Activated naive CD8-positive, alpha-beta T cell treated with anti-CD3 and anti-CD28 coated beads for 36 hours (primary cell): ENCODE measurements at regions not wholly inside any gene's neighbourhood (a gene's known extent, or its start where the extent isn't known, plus 50 kb on each side); places are given as distances from the start of the nearest gene placed in this dataset.

ENCODE experiments used
- DNase-seq: peaks from one replicate; pipeline ENCODE4 v3.0.0; 2021
- H3K27ac Mint-ChIP-seq: one replicate; pipeline ENCODE4 v1.8.0; 2022; ENCODE audit warnings: mild to moderate bottlenecking, moderate library complexity, mixed read lengths
- H3K27me3 Mint-ChIP-seq: one replicate; pipeline ENCODE4 v1.8.0; 2022; ENCODE audit warnings: mild to moderate bottlenecking, mixed read lengths
- H3K36me3 Mint-ChIP-seq: one replicate; pipeline ENCODE4 v1.8.0; 2021; ENCODE audit warnings: mild to moderate bottlenecking, mixed read lengths
- H3K4me1 Mint-ChIP-seq: one replicate; pipeline ENCODE4 v1.8.0; 2021; ENCODE audit warnings: mixed read lengths
- H3K4me3 Mint-ChIP-seq: one replicate; pipeline ENCODE4 v1.8.0; 2022; ENCODE audit warnings: mild to moderate bottlenecking, moderate library complexity, mixed read lengths
- H3K9me3 Mint-ChIP-seq: one replicate; pipeline ENCODE4 v1.8.0; 2022; ENCODE audit warnings: mixed read lengths

DNA sequence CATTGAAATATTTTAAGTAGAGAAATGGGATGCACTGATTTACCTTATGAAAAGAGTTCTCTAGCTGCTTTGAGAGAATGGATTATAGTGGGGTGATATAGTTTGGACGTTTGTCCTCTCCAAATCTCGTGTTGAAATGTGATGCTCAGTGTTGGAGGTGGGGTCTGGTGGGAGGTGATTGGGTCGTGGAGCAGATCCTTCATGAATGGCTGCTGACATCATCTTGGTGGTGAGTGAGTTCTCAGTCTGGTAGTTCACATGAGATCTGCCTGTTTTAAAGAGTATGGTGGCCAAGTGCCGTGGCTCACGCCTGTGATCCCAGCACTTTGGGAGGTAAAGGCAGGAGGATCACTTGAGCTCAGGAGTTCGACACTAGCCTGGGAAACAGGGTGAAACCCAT lies 58.7 kb upstream of the SH3RF3 start:
- Mint-ChIP-seq H3K4me3 (no peak overlapping the region), H3K9me3 (peaks cover 7% of the 10 kb centered on the region), H3K27ac (no peak overlapping the region), H3K36me3 (peaks cover 2% of the 10 kb centered on the region), H3K4me1 (no peaks in the 10 kb centered on the region), H3K27me3 (peaks cover 3% of the 10 kb centered on the region)
- DNase-seq: no peak

DNA sequence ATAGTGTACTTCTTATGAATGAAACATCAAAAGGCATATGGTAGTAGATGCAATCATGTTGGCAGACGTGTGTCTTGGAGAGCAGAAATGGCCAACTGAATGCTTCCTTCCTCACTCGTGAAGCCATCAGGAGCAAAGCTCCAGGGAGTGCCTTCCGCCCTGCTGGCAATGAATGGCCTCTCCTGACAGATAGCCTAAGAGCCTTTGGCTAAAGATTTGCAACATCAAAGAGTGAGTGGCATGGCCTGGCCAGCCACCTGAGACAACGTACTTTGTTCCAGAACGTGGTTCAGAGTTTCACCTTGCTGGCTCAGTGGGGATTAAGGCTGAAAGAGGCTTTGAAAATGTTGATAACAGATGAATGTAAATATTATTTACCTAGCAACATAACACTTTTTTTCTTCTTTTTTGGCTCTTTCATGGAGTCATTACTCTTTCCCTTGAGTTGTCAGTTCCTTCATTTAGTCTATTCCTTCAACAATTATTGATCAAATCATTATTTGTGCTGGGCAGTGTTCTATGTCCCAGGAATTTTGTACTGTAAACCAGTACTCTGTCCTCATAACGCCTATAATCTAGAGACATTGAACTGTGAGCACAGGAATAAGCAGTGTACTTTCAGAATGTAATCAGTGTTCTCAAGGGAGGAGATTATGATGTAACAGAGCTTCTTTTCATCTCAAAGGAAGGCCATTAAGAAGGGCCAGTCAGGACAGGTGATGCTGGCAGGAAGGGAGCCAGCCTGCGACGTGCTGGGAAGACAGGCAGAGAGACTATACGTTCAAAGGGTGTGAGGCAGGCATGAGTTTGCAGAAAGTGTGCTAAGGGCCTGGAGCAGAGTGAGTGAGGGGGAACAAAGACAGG lies 59.4 kb upstream of the SH3RF3 start:
- no peak overlapping the region for H3K4me3 Mint-ChIP-seq
- no peak overlapping the region for H3K27ac Mint-ChIP-seq
- no peaks in the 10 kb centered on the region for H3K4me1 Mint-ChIP-seq
- DNase-seq: no peak
- peaks cover 2% of the 10 kb centered on the region for H3K36me3 Mint-ChIP-seq
- H3K9me3 Mint-ChIP-seq: peaks cover 7% of the 10 kb centered on the region
- H3K27me3 Mint-ChIP-seq: peaks cover 3% of the 10 kb centered on the region

DNA sequence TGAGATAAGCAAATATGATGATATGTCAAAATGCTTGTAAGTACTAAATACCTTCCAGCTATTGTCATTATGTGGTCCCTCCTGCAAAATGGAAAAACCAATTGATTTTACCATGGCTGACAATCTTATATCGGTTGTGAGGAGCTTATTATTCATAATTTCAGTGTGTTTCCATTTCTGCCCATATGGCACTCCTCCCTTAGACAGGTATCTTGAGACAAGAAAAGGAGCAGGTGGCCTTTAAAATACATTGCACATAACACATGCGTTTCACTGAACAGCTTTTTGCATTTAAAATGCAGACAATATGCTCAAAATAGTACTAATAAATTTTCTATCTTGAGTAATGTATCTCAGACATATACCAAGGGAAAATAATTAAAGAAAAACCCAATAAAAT lies 60.2 kb upstream of the SH3RF3 start:
- peaks cover 2% of the 10 kb centered on the region for H3K27me3 Mint-ChIP-seq
- peaks cover 7% of the 10 kb centered on the region for H3K9me3 Mint-ChIP-seq
- peaks cover 2% of the 10 kb centered on the region for H3K36me3 Mint-ChIP-seq
- DNase-seq: no peak
- no peaks in the 10 kb centered on the region for H3K4me1 Mint-ChIP-seq
- no peak overlapping the region for H3K4me3 Mint-ChIP-seq
- H3K27ac Mint-ChIP-seq: no peak overlapping the region

DNA sequence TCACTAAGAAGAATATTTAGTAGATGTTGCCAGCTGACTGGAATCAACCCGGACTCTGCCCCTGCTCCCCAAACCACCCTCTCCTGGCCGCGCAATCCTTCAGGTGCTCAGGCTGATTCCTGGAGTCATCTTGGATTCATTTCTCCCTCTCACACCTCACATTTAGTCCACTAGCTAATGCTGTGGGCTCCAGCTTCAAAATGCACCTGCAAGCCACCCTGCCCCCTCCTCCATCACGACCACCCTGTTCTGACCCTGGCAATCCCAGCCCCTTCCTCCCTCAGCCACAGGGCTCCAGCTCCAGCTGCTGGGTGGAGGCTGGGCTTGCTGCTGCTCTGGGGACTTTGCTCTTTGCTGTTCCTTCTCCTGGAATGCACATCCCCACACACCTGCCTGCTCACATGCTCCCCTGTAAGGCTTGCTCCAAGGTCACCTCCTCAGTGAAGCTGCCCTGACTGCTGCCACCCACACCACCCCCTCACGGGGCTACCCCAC lies 61.3 kb upstream of the SH3RF3 start:
- Mint-ChIP-seq H3K27ac (no peak overlapping the region), H3K27me3 (no peaks in the 10 kb centered on the region), H3K9me3 (peaks cover under 1% of the 10 kb centered on the region), H3K4me1 (peaks cover 8% of the 10 kb centered on the region), H3K36me3 (no peaks in the 10 kb centered on the region), H3K4me3 (no peak overlapping the region)
- no peak for DNase-seq

DNA sequence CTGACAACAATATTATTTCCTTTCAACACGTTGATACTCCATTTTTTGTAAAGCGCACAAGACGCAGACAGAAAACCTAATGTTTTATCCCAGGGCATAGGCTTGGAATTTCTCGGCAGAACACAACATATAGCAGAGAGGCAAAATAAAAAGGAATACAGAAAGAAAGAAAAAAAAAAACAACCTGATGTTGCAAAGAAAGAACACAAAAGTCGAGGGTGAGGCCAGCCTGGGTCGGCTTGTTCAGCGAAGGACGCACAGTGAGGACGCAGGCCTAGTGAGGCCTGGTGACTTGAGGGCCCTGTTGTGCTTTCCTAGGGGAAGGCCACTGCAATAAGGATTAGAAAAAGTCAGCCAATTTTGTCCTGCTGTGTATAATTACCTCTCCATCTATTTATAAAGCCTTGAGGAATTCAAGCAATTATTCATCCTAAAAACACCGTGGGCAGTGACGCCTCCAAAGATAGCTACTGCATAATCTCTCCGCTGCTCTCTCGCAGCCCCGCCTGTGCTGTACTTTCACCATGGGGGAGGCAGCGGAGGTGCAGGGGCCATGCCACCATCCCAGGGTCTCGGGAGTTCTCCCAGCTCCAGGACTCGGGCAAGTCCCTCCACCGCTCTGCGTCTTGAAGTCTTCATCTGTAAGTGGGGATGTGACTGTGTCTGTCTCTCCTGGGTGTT lies 61.9 kb upstream of the SH3RF3 start:
- peaks cover 9% of the 10 kb centered on the region for H3K4me1 Mint-ChIP-seq
- no peak overlapping the region for H3K4me3 Mint-ChIP-seq
- H3K36me3 Mint-ChIP-seq: no peaks in the 10 kb centered on the region
- H3K27me3 Mint-ChIP-seq: no peaks in the 10 kb centered on the region
- no peak for DNase-seq
- no peaks in the 10 kb centered on the region for H3K9me3 Mint-ChIP-seq
- no peak overlapping the region for H3K27ac Mint-ChIP-seq

DNA sequence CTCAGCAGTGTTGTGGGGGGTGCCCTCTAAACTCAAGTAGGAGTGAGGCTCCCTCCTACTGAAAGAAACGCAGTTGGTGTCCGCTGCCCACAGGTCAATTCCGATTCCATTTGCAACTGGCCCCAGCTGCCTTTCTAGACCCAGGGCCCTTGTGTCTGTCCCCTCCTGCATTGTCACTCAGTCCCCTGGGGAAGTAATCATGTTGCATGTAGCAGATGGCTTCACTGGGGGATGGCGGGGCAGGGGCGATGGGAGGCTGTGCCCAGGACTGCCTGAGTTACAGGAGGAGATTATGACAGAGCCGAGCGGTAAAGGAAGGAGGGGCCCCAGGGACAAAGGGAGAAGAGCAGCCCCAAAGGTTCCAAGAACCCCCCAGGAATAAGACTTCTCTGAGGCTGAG lies 62.5 kb upstream of the SH3RF3 start:
- no peak overlapping the region for H3K4me3 Mint-ChIP-seq
- H3K36me3 Mint-ChIP-seq: no peaks in the 10 kb centered on the region
- no peak overlapping the region for H3K27ac Mint-ChIP-seq
- H3K9me3 Mint-ChIP-seq: no peaks in the 10 kb centered on the region
- H3K27me3 Mint-ChIP-seq: no peaks in the 10 kb centered on the region
- peaks cover 11% of the 10 kb centered on the region for H3K4me1 Mint-ChIP-seq
- no peak for DNase-seq

DNA sequence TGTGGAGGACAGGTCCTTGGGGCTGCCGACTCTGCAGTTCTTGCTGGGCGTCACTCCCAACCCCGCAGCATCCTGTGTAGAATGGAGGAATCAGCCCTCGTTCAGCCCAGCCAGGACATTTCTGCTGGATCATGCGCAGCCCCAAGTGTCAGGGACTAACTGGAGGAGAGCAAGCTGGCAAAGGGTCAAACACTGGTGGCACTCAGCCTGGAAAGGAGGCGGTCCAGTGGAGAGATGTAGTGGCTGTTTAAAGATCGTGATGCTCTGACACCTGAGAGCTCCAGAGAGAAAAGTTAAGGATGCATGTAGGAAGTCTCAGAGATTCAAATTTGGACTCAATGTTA lies 63.6 kb upstream of the SH3RF3 start:
- no peak overlapping the region for H3K27ac Mint-ChIP-seq
- no peaks in the 10 kb centered on the region for H3K36me3 Mint-ChIP-seq
- no peak overlapping the region for H3K4me3 Mint-ChIP-seq
- DNase-seq: no peak
- no peaks in the 10 kb centered on the region for H3K27me3 Mint-ChIP-seq
- H3K9me3 Mint-ChIP-seq: no peaks in the 10 kb centered on the region
- H3K4me1 Mint-ChIP-seq: peaks cover 13% of the 10 kb centered on the region

DNA sequence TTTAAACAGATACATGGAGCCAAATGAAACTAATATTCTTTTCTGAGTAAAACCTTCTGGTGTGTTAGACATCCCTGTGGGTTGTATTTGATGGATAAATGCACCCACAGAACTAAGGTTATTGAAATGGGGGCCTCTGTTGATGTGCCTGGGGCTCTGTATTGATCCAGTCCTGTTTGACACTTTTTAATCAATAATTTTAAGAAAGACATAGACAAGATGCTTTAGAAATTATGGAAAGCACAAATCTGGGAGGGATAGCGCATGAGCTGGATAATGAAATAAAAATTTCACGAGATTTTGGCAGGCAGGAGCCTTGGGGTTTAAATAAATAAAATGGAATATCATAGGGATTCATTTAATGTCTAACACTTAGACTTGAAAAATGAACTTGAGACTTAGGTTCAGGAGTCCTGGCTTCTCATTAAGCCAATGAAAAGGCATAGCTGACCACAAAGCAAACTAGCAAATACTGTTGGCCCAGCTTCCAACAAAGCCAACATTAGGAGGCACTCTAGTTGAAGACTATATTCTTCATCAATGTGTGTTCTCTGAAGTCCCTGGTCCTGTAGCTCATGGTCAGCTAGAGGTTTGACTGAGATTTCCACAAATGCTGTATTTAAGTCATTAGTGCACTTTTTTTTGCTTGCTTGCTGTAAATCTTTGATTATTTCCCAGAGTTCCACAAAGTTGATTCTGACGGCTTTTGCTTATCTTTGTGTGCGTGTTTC lies 64.2 kb upstream of the SH3RF3 start:
- H3K4me1 Mint-ChIP-seq: peaks cover 18% of the 10 kb centered on the region
- H3K36me3 Mint-ChIP-seq: no peaks in the 10 kb centered on the region
- H3K4me3 Mint-ChIP-seq: no peak overlapping the region
- no peak for DNase-seq
- no peaks in the 10 kb centered on the region for H3K9me3 Mint-ChIP-seq
- H3K27me3 Mint-ChIP-seq: no peaks in the 10 kb centered on the region
- H3K27ac Mint-ChIP-seq: no peak overlapping the region

DNA sequence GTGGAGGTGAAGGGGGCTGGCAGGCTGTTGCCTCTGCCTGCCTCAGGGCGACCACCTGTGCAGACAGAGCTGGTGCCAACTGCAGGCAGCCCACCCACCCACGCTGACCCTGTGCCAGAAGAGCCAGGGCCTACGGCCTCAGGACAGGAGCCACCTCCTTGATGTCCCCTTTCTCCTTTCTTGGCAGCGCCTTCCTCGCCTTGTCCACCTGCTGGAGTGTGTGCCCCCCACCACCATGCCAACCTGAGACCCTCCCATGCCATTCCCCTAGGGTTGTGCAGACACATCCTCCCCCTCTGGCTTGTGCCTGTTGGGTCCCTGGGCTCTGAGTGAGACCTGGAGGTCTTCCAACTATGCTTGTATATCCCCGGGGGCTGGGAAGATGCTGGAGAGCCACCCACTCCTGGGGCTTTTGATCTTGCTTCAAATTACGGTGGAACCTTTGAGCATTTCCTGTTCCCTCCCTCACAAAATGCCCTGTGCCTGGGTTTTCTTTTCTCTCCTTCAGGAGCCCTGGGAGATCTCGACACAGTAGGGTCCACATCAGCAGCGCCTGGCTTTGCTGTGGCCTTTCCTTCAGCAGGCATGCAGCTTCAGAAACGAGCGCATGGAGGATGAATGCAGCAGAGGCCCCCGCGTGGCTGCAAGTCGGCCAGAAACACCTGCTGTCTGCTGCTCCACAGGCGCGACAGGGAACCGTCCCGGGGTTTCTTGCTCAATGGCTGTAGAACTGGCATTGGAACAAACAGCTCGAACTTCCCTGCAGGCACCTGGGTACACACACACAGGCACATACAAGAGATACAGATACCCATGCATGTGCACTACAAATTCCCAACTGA lies 65.9 kb upstream of the SH3RF3 start:
- Mint-ChIP-seq H3K27ac (no peak overlapping the region), H3K36me3 (no peaks in the 10 kb centered on the region), H3K27me3 (no peaks in the 10 kb centered on the region), H3K4me1 (peaks cover 19% of the 10 kb centered on the region), H3K4me3 (no peak overlapping the region), H3K9me3 (no peaks in the 10 kb centered on the region)
- DNase-seq: no peak

DNA sequence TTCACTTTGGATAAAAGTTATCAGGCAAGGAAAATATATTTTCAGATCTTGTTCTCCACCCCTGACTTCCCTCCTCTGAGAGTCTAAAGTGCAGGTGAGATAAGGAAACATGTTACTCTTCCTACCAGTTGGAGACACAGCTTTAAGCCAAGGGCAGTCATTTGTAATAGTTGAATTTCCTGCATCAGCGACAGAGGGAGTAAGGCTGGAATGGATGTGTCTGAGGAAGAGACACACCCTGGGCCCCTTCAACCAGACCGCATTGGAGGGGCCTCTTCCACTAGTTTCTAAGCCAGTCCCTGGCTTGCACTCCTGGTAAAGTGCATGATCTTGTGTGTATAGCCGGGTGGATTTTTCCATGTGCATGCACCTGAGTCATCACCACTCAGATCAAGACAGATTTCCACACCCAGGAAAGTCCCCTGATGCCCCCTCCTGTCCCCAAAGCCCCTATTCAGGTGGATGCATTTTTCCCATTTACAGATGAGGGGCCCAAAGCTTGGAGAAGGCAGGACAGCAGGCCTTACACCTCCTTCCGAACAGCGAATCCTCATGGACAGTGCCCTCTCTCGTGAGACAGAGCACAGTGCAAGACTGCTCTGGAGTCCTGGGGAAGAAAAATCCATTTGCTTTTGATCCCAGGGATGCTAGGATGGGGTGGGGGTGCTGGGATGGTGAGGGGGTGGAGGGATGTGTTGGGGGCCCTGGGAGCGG lies 66.7 kb upstream of the SH3RF3 start:
- no peak for DNase-seq
- Mint-ChIP-seq H3K4me1 (peaks cover 23% of the 10 kb centered on the region), H3K27me3 (no peaks in the 10 kb centered on the region), H3K4me3 (no peak overlapping the region), H3K27ac (no peak overlapping the region), H3K9me3 (no peaks in the 10 kb centered on the region), H3K36me3 (no peaks in the 10 kb centered on the region)

DNA sequence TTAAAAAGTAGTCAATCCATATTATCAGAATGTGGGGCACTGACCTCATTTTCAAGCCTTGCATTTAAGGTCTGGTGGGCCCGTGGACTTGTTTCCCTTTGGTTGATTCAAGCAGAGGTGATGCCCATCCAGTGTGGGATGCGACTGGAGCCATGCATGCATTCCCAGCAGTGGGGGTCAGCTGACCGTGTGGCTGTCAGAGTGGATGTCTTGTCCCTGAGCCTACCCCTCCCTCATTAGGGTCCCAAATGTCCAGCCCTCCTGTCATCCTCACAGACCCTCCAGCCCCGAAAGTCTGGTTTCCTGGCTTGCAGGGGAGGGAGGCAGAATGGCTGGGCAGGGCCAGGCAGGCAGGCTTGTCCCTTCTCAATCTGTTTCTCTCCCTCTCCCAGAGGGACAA lies 67.3 kb upstream of the SH3RF3 start:
- DNase-seq: no peak
- no peaks in the 10 kb centered on the region for H3K27me3 Mint-ChIP-seq
- H3K4me1 Mint-ChIP-seq: peaks cover 28% of the 10 kb centered on the region
- no peak overlapping the region for H3K4me3 Mint-ChIP-seq
- no peaks in the 10 kb centered on the region for H3K9me3 Mint-ChIP-seq
- H3K27ac Mint-ChIP-seq: no peak overlapping the region
- H3K36me3 Mint-ChIP-seq: no peaks in the 10 kb centered on the region

DNA sequence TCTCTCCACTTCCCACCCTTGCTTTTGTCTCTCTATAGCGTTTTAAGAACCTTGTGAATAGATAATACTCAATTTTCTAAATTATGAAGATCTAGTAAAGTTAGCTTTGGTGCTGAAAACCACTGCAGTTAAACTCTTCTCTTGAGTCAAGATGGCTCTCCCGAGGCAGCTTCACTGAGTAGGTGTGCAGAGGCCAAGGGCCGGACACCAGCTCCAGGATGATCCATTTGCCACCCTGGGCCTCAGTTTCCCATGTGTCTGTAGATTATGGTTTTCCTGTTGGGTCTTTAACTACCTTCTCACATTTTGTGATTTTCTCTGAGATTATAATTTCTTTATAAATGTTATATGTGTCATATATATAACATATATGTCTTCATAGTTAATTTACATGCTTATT lies 68.5 kb upstream of the SH3RF3 start:
- Mint-ChIP-seq H3K27ac (no peak overlapping the region), H3K27me3 (no peaks in the 10 kb centered on the region), H3K4me1 (peaks cover 32% of the 10 kb centered on the region), H3K36me3 (no peaks in the 10 kb centered on the region), H3K4me3 (no peak overlapping the region), H3K9me3 (no peaks in the 10 kb centered on the region)
- DNase-seq: no peak

DNA sequence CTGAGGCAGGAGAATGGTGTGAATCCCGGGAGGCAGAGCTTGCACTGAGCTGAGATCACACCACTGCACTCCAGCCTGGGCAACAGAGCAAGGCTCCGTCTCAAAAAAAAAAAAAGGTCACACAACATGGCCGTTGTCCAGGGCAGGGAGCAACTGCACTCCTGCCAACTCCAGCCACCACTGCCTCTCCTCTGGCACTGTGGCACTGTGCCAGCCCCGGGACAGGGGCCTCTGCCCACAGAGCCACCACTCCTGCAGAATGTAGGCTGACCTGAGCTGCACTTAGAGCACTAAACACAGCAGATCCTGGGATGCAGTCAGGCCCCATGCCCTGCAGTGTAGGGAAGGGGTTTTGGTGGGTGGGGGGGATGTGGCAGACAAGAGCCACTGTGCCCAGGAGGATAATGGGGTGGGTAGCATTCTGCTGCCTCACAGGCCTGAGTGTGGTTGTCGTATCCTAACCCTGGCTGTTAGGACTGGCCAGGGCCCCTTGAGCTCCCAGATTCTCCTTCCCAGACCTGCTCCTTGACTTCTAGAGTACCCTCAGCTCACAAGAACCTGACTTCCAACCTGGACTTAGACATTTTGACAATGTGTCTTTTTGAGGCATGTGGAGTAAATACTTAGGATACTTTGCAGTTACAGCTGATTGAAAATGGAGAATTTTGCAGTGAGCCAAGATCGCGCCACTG lies 69.4 kb upstream of the SH3RF3 start:
- H3K4me3 Mint-ChIP-seq: no peak overlapping the region
- DNase-seq: no peak
- no peaks in the 10 kb centered on the region for H3K27me3 Mint-ChIP-seq
- no peak overlapping the region for H3K27ac Mint-ChIP-seq
- H3K4me1 Mint-ChIP-seq: peaks cover 32% of the 10 kb centered on the region
- no peaks in the 10 kb centered on the region for H3K36me3 Mint-ChIP-seq
- no peaks in the 10 kb centered on the region for H3K9me3 Mint-ChIP-seq

DNA sequence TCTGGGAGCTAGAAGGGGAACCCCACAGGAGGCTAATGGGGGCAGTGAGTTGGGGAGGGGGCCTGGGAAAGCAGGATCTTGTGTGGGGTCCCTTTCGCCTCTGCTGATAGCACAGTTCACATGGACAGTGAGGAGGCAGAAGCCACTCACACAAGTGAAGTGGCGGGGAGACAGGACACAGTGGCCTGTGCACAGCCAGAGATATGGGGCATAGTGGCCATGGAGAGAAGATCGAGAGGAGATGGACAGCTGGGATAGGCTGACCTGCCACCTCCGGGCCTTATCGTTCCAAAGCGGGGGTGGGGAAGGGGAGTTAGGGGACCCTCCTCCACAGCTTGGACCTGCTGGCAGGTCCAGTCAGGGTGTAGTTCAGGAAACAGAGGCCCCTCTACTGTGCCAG lies 69.8 kb upstream of the EDAR start:
- Mint-ChIP-seq H3K4me1 (peaks cover 32% of the 10 kb centered on the region), H3K27me3 (no peaks in the 10 kb centered on the region), H3K4me3 (no peak overlapping the region), H3K9me3 (no peaks in the 10 kb centered on the region), H3K27ac (no peak overlapping the region), H3K36me3 (no peaks in the 10 kb centered on the region)
- no peak for DNase-seq
